ENCODE measurements at regions not wholly inside any gene's neighbourhood (a gene's known extent, or its start where the extent isn't known, plus 50 kb on each side); places are given as distances from the start of the nearest gene placed in this dataset.
"Not testable (repeated sequence)": the region's sequence is repeated elsewhere in the genome, so short reads cannot be mapped to it uniquely, and the experiment has no call there.

GRCh38 chr21:33146467-33146866 is 76.5 kb downstream of the OLIG1 start:
- Mint-ChIP-seq H3K4me3 (ENCODE audit: low read depth) (no peak overlapping the region), H3K27ac (no peak overlapping the region), H3K9me3 (ENCODE audit: low read depth) (no peaks in the 10 kb centered on the region), H3K27me3 (peaks cover 34% of the 10 kb centered on the region), H3K36me3 (ENCODE audit: insufficient read depth) (no peaks in the 10 kb centered on the region), H3K4me1 (ENCODE audit: low read depth) (no peaks in the 10 kb centered on the region)
- no peak for DNase-seq (ENCODE audit: low spot score, unreplicated experiment)
- TF ChIP-seq, protein P1, sequence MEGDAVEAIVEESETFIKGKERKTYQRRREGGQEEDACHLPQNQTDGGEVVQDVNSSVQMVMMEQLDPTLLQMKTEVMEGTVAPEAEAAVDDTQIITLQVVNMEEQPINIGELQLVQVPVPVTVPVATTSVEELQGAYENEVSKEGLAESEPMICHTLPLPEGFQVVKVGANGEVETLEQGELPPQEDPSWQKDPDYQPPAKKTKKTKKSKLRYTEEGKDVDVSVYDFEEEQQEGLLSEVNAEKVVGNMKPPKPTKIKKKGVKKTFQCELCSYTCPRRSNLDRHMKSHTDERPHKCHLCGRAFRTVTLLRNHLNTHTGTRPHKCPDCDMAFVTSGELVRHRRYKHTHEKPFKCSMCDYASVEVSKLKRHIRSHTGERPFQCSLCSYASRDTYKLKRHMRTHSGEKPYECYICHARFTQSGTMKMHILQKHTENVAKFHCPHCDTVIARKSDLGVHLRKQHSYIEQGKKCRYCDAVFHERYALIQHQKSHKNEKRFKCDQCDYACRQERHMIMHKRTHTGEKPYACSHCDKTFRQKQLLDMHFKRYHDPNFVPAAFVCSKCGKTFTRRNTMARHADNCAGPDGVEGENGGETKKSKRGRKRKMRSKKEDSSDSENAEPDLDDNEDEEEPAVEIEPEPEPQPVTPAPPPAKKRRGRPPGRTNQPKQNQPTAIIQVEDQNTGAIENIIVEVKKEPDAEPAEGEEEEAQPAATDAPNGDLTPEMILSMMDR (IDR thresholded peaks at IDR 0.05; ENCODE audit: unreplicated experiment) = no peak

DNA sequence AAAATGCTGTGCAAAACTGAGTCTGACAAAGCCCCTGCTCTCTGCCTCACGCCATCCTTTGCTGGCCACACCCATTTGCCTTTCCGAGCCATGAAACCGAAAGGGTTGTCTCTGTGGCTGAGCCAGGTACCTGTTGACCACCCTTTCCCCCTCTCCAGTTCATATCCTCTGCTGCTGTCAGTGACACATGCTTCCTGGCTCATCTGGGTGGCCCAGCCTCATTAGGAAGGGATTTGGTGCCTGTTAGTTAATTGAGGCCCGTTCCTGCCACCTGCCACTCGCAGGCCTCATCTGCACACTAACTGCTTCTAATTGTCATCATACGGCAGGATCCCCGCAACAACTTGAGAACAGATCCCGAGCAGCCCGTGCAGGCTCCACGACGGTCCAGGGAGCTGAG is 79.2 kb downstream of the OLIG1 start:
- Mint-ChIP-seq H3K9me3 (ENCODE audit: low read depth) (no peaks in the 10 kb centered on the region), H3K27ac (no peak overlapping the region), H3K36me3 (ENCODE audit: insufficient read depth) (no peaks in the 10 kb centered on the region), H3K4me3 (ENCODE audit: low read depth) (no peak overlapping the region), H3K4me1 (ENCODE audit: low read depth) (peaks cover 4% of the 10 kb centered on the region), H3K27me3 (peaks cover 50% of the 10 kb centered on the region)
- TF ChIP-seq, protein P1 (IDR thresholded peaks at IDR 0.05; ENCODE audit: unreplicated experiment) = no peak
- no peak for DNase-seq (ENCODE audit: low spot score, unreplicated experiment)

GRCh38 chr21:33150968-33151367 is 78.8 kb upstream of the IFNAR2 start:
- not testable (repeated sequence) for H3K4me1 Mint-ChIP-seq (ENCODE audit: low read depth); H3K27ac Mint-ChIP-seq; H3K4me3 Mint-ChIP-seq (ENCODE audit: low read depth); DNase-seq (ENCODE audit: low spot score, unreplicated experiment); H3K9me3 Mint-ChIP-seq (ENCODE audit: low read depth); H3K36me3 Mint-ChIP-seq (ENCODE audit: insufficient read depth)
- peaks cover 51% of the 10 kb centered on the region for H3K27me3 Mint-ChIP-seq

DNA sequence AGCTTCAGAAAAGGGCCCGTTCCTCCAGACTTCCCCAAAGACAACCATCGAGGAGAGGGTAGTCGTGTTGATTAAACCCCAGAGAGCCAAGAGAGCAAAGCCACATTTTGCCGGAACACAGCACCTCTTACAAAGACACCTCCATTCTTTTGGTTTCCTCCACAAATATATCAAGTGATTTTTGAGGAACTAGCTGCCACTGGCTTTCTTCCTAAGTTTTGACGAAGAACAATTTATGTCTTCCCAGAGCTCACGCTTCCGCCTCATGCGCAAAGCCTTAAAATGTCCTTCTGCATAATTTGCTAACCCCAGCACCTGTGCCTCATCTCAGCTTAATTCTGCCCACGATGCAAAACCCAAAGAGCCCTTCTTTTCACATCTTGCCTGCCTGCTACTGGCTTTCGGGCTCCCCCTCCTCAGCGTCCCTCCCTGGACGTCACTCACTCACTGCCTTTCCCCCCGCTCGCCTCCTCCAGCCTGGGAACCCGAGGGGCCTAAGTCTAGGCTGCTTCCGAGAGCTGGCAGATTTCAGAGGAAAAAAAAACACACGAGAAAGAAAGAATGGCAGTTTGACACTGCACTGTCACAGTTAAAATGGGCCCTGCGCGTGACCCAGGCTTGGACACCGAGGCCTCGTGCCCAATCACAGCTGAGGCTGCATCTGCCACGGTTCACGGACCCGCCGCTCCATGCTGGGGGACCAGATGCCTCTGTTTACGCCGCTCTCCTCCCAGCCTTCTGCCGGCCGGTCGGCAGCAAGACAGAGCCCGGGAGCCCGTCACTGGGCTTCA is 77.6 kb upstream of the IFNAR2 start:
- peaks cover 45% of the 10 kb centered on the region for H3K27me3 Mint-ChIP-seq
- H3K4me3 Mint-ChIP-seq (ENCODE audit: low read depth) = no peak overlapping the region
- H3K27ac Mint-ChIP-seq = no peak overlapping the region
- TF ChIP-seq, protein P1 (IDR thresholded peaks at IDR 0.05; ENCODE audit: unreplicated experiment) = no peak
- H3K9me3 Mint-ChIP-seq (ENCODE audit: low read depth) = no peaks in the 10 kb centered on the region
- DNase-seq (ENCODE audit: low spot score, unreplicated experiment) = no peak
- H3K36me3 Mint-ChIP-seq (ENCODE audit: insufficient read depth) = no peaks in the 10 kb centered on the region
- H3K4me1 Mint-ChIP-seq (ENCODE audit: low read depth) = peaks cover 4% of the 10 kb centered on the region

- H3K4me1 Mint-ChIP-seq (ENCODE audit: low read depth) = peaks cover 4% of the 10 kb centered on the region
- no peak overlapping the region for H3K4me3 Mint-ChIP-seq (ENCODE audit: low read depth)
- H3K27me3 Mint-ChIP-seq = peaks cover 48% of the 10 kb centered on the region
- no peak for DNase-seq (ENCODE audit: low spot score, unreplicated experiment)
- H3K27ac Mint-ChIP-seq = no peak overlapping the region
- no peaks in the 10 kb centered on the region for H3K36me3 Mint-ChIP-seq (ENCODE audit: insufficient read depth)
- H3K9me3 Mint-ChIP-seq (ENCODE audit: low read depth) = no peaks in the 10 kb centered on the region
- TF ChIP-seq, protein P1 (IDR thresholded peaks at IDR 0.05; ENCODE audit: unreplicated experiment) = no peak
Measured at GRCh38 chr21:33152732-33153130, 77.0 kb upstream of the IFNAR2 start.

- TF ChIP-seq, protein P1 (IDR thresholded peaks at IDR 0.05; ENCODE audit: unreplicated experiment) = no peak
- no peak overlapping the region for H3K4me3 Mint-ChIP-seq (ENCODE audit: low read depth)
- no peak for DNase-seq (ENCODE audit: low spot score, unreplicated experiment)
- H3K27ac Mint-ChIP-seq = no peak overlapping the region
- no peaks in the 10 kb centered on the region for H3K36me3 Mint-ChIP-seq (ENCODE audit: insufficient read depth)
- peaks cover 4% of the 10 kb centered on the region for H3K9me3 Mint-ChIP-seq (ENCODE audit: low read depth)
- H3K4me1 Mint-ChIP-seq (ENCODE audit: low read depth) = peaks cover 4% of the 10 kb centered on the region
- peaks cover 44% of the 10 kb centered on the region for H3K27me3 Mint-ChIP-seq
Measured at GRCh38 chr21:33155005-33155404, 74.7 kb upstream of the IFNAR2 start.

Data from progenitor cell of endocrine pancreas (in vitro differentiated cells).